ENCODE measurements at regions not wholly inside any gene's neighbourhood (a gene's known extent, or its start where the extent isn't known, plus 50 kb on each side); places are given as distances from the start of the nearest gene placed in this dataset.

DNA sequence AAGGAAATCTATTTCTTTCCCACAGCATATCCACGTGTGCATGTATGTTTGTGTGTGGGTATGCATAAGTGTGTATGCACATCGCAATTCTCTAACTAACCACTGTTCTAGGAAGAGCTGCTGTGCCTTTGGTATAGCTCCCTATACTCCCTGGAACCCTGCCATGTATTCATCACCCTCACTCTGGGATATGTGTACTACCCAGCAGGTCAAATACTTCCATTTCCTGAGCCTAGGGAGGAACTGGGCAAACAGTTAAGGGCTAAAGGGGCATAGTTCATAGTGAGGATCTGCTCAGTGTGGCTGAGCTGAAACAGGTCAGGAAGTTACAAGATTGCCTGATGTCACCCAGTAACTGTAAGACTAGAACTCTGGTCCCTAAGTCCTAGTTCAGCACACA lies 260.4 kb downstream of the RPLP1 start:
- TF ChIP-seq, protein P1, sequence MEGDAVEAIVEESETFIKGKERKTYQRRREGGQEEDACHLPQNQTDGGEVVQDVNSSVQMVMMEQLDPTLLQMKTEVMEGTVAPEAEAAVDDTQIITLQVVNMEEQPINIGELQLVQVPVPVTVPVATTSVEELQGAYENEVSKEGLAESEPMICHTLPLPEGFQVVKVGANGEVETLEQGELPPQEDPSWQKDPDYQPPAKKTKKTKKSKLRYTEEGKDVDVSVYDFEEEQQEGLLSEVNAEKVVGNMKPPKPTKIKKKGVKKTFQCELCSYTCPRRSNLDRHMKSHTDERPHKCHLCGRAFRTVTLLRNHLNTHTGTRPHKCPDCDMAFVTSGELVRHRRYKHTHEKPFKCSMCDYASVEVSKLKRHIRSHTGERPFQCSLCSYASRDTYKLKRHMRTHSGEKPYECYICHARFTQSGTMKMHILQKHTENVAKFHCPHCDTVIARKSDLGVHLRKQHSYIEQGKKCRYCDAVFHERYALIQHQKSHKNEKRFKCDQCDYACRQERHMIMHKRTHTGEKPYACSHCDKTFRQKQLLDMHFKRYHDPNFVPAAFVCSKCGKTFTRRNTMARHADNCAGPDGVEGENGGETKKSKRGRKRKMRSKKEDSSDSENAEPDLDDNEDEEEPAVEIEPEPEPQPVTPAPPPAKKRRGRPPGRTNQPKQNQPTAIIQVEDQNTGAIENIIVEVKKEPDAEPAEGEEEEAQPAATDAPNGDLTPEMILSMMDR (IDR thresholded peaks at IDR 0.05; ENCODE audit: insufficient read depth, missing control alignments) = no peak
- FAIRE-seq = no peak
- DNase-seq (ENCODE audit: insufficient read length, low spot score) = no peak

DNA sequence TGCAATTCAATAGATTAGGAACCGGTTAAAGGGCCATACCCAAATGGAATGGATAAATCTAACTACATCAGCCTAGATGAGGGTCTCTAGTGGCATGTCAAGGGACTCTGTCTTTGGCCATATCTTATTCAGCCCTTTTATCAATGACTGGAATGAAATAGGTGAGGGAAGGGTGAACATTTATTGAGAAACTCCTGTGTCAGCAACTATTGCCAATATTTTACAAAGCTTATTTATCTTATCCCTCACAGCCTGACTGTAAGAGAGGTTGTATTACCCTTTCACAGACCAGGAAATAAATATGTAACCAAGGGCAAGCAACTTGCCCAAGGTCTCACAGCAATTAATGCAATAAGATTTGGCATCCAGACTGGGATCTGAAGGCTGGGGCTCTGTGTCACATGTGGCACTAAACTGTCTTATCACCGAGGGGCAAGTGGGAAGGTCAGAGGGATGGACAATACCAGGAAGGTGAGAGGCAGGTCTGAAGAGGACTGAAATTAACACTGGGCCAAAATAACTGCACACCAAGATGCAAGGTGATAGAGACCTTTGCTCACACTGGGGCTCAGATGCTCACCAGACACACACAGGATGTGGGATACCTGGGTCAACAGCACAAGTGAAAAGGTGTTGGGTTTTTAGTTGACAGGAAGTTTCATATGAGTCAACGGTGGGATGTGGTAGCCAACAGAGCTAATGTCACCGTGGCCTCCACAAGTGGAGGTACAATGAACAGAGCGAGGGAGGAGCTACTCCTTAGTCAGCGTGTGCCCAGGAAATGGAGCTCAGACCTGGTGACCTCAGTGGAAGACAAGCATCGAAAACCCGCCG lies 261.3 kb downstream of the RPLP1 start:
- DNase-seq (ENCODE audit: insufficient read length, low spot score) (no peak), FAIRE-seq (no peak)
- TF ChIP-seq, protein P1 (IDR thresholded peaks at IDR 0.05; ENCODE audit: insufficient read depth, missing control alignments) = no peak

DNA sequence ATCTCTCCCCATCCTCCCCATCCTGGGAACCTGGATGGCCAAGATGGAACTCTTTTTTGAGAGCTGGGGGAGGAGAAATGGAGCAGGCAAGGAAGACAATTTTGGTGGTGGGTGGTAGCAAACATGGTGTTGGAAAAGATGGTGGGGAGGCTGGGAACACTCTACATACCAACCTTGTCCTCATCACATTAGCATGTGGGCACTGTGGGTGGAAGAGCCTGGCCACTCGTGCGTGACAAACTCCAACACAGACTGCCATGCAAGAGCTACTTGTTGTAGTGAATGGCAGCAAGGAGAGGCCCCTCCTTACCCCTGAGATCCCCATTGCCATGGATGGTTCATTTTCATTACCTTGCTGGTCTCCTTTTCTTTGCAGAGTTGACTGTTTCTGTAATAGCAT lies 262.6 kb downstream of the RPLP1 start:
- DNase-seq (ENCODE audit: insufficient read length, low spot score) (no peak), FAIRE-seq (no peak)
- TF ChIP-seq, protein P1 (IDR thresholded peaks at IDR 0.05; ENCODE audit: insufficient read depth, missing control alignments) = no peak

DNA sequence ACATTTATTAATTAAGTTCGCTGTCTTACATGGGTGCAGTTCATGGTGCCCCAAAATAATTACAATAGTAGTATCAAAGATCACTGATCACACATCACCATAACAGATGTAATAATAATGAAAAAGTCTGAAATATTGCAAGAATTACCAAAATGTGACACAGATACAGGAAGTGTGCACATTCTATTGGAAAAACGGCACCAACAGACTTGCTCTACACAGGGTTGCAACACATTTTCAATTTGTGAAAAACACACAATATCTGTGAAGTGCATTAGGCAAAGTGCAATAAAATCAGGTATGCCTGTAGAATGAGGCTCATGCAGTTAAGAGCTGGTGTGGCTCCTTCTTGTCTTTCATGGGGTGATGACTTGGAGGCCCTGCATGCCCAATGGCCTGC lies 265.8 kb downstream of the RPLP1 start:
- FAIRE-seq = no peak
- no peak for DNase-seq (ENCODE audit: insufficient read length, low spot score)
- TF ChIP-seq, protein P1 (IDR thresholded peaks at IDR 0.05; ENCODE audit: insufficient read depth, missing control alignments) = no peak

DNA sequence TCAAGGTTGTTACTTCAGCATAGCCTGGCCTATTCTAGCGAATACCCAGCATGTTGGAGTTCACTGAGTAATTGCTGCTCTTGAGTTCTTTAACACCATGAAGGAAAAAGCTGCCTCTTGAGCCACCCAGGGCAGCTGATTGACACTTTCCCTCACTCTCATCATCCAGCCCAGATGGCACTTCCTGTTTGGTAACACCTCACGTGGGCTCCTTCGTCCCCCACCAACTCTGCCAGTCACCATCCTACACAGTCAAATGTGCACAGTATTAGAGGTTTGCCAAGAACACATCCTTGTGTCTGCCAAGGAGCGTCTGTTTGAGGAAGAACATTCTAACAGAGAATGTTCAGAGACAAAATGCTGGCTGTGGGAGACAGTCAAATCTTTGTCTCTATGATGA lies 266.3 kb downstream of the RPLP1 start:
- no peak for DNase-seq (ENCODE audit: insufficient read length, low spot score)
- TF ChIP-seq, protein P1 (IDR thresholded peaks at IDR 0.05; ENCODE audit: insufficient read depth, missing control alignments) = no peak
- FAIRE-seq = no peak

DNA sequence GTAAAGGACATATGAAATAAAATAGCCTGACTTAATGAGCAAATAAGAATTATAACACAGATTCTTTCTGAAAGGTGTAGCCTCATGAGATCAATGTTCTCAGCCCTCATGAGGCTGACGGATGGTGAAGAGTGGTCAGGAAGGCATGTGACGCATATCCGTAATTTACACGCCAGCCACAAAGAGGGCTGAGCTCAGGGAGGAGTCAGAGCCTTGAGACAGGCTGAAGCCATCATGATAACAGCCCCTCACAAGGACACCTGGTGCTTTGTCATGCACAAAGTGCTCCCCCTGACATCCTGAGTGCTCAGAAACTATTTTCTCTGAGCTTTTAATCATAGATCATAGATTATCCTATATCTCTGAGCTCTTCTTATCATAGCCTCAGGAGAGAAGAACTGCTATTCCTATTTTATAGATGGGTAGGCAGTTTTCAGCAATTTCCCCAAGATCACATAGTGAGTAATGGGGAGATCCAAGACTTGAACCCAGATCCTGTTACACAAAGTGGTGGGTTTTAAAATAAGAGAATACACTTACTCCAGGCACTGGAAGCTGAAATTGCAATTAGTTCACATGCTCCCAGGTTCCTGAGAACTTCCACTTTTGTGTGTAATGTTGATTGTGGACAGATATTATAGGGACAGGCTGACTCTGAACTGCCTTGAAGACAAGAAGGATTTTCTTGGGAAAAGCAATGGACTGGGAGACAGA lies 267.1 kb downstream of the RPLP1 start:
- DNase-seq (ENCODE audit: insufficient read length, low spot score) = no peak
- FAIRE-seq = no peak

More for the DNA sequence above, 267.1 kb downstream of the RPLP1 start:
- TF ChIP-seq, protein P1 (IDR thresholded peaks at IDR 0.05; ENCODE audit: insufficient read depth, missing control alignments) = no peak

Measured in D721Med (cell line).